DMS79 (cell line): ENCODE measurements at regions not wholly inside any gene's neighbourhood (a gene's known extent, or its start where the extent isn't known, plus 50 kb on each side); places are given as distances from the start of the nearest gene placed in this dataset.
"Not testable (repeated sequence)": the region's sequence is repeated elsewhere in the genome, so short reads cannot be mapped to it uniquely, and the experiment has no call there.

Experiments used
- DNase-seq: peaks from one replicate; lab custom pipeline; 2025; lab: John Stamatoyannopoulos, UW

DNA sequence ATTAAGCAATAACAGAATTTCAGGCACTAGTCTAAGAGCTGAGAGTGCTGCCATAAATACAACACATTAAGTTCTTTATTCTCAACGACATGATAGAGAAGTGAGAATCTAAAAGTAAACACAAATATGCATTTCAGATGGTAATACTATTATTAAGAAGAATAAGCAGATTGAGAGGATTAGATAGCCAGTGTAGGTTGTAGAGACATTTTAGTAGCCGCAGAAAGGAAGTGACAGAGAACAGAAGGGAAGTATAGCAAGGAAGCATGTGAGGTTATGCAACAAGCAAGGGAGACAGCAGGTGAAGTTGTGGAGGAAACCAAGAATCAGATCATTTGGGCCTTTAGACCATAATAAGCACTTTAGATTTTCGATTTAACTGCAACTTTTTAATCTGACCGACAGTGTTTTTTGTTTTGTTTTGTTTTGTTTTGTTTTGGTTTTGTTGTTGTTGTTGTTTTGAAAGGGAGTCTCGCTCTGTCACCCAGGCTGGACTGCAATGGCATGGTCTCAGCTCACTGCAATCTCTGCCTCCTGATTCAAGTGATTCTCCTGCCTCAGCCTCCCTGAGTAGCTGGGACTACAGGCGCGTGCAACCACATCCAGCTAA, 737.0 kb upstream of the ADGRB3 start:
- DNase-seq: no peak

DNA sequence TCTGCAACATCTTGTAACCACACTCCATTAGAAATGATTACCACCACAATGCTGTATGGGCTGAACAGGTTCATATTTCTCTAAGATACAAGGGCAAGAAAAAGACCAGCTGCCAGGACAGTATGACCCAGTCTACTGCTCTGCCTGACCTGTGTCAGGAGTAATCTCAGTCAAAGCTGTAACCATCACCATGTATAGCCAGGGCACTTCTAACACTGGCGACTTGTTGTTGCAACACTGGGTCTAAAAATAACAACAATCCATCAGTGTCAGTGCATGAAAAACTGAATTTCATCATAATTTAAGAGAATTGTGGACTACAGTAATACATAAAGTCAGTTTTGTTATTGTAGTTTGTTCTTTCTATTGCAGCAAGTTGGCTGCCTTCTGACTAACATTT, 738.6 kb upstream of the ADGRB3 start:
- no peak for DNase-seq

DNA sequence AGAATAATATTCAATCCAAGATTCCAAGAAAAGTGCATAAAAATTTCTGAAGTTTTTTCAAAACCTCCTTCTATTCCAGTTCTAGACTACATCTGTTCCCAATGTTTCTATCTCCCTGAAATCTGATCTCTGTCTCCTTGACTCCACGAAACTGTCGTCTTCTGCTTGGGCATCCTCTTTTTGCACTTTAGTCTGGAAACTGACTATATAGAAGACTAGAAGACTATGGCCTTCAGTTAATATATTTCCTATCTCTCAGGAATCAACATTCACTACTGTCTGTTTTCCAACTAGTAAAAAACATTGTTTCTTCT, 745.4 kb upstream of the ADGRB3 start:
- DNase-seq: no peak

DNA sequence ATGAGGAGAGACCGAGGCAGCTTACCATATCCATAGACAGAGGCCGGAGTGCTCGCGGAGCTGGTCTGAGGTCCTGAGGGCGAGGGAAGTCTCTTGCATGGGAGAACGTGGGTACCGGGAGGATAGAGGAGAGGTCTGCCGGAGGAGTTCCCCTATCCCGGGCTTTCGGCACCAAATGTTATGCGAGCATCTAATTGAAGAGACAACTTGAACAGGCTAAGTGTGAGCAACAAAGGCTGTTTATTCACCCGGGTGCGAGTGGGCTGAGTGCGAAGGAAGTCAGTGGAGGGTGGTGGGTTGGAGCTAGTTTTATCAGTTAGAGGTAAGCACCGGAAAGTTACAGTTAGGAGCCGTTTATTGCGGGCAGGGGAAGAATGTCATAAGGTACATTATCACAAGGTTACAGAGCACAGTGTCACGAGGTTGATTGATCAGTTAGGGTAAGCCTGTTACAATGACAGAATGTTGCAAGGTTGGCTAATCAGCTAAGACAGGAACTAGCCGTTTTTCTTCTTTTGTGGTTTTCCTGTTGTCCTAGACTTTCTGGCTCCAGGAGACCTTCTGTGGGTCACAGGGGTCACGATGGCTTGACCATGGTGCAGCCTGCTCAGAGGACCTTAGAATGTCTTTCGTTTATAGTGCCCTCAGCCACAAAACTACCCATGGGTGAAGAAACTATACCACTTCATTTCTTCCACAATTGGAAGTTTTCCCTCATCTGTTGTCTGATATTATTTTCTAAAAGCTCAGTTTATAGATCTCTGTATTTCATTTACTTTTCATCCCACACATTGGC, 746.0 kb upstream of the ADGRB3 start:
- no peak for DNase-seq

DNA sequence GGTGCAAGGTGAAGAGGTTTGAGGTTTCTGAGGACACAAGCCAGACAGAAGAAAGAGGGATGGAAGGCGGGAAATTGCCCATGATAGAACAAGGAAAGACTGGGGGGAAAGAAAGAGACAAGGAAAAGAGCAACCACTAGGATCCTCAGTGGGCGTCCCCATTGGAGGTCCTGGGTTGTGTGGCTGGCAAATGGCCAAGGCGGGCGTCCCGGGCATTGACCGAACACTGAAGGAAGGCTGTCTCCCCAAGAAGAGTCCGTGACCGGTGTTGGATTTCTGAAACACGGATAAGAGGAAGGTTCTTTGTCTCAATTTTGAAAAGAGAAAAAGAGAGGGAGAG, 746.6 kb upstream of the ADGRB3 start:
- no peak for DNase-seq

DNA sequence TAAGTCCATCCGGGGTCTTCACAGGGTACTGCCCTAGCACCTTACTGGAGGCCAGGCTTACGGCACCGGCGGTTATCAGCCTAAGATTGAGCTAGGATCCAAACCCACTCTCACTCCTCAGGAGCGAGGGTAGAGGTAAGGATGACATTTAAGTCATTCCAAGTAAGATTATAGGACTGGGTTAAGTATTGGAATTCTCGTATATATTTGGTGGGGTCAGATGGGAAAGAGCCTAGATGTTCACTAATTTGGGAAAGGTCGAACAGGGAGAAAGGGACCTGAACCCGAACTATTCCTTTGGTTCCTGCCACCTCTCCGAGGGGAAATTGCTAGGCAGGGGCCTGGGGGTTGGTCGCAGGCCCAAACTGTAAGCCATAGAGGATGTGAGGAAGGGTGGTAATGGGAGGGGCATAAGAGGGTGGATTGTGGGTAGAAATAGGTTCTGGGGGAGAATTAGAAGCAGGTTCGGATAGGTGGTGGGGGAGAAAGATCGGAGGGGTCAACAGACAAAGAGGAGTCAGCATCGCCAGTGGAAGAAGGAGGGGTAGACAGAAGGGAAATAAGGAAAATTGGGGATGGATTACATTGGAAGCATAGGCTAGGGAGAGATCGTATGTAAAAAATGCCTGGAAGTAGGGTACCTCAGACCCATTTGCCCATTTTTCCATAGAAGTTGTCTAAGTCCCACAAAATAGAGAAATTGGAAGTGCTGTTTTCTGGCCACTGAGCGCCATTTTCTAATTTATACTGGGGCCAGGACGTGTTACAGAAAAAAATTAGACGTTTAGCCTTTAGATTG, 747.1 kb upstream of the ADGRB3 start:
- DNase-seq: no peak

DNA sequence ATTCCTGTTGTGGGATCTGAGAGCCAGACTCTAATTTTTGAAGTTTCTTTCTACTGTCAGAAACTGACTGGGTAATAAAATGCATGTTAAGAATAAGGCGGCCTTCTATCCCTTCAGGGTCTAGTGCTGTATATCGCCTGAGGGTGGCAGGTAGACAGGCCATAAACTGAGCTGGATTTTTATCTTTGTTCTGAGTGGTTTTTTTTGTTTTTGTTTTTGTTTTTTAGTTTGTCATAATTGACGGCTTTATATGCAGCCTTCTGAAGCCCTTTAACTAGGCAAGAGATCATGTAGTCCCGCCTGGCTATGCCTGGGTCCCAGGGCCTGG, 747.7 kb upstream of the ADGRB3 start:
- DNase-seq: no peak

DNA sequence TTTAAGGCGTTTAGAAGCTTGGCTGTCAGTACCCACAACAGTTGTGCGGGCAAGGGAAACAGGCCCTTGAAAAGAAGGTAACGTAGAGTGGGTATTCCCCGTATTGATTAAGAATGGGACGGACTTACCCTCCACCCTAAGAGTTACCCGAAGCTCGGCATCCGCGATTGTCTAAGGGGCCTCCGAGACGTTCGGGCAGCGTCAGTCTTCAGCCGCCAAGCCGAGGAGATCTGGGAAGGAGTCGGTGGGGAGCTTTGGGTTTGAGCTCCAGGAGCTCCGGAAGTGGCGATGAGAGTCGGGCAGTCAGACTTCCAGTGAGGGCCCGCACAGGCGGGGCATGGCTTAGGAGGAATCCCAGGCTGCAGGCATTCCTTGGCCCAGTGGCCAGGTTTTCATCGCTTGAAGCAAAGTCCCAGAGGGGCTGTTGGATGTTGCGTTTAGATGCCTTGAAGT, 748.2 kb upstream of the ADGRB3 start:
- DNase-seq: no peak

DNA sequence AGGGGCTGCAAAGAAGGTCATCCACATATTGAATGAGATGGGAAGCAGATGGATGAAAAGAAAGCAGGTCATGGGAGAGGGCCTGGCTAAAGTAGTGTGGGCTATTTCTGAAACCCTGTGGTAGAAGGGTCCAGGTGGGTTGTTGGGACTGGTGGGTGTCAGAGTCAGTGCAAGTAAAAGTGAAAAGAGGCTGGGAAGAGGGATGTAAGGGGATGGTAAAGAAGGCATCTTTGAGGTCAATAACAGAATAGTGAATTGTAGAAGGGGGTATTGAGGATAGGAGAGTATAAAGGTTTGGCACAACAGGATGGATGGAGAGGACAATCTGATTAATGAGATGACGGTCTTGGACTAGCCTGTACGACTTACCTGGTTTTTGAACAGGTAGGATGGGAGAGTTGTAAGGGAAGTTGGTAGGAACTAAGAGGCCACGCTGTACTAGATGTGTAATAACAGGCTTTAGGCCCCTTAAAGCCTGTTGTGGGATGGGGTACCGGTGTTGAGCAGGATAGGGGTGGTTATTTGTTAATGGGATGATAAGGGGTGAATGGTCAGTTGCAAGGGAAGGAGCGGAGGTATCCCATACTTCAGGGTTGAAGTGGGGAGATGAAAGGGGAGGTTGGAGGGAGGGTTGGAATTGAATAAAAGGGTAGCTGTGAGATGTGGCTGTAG, 748.9 kb upstream of the ADGRB3 start:
- DNase-seq: no peak

DNA sequence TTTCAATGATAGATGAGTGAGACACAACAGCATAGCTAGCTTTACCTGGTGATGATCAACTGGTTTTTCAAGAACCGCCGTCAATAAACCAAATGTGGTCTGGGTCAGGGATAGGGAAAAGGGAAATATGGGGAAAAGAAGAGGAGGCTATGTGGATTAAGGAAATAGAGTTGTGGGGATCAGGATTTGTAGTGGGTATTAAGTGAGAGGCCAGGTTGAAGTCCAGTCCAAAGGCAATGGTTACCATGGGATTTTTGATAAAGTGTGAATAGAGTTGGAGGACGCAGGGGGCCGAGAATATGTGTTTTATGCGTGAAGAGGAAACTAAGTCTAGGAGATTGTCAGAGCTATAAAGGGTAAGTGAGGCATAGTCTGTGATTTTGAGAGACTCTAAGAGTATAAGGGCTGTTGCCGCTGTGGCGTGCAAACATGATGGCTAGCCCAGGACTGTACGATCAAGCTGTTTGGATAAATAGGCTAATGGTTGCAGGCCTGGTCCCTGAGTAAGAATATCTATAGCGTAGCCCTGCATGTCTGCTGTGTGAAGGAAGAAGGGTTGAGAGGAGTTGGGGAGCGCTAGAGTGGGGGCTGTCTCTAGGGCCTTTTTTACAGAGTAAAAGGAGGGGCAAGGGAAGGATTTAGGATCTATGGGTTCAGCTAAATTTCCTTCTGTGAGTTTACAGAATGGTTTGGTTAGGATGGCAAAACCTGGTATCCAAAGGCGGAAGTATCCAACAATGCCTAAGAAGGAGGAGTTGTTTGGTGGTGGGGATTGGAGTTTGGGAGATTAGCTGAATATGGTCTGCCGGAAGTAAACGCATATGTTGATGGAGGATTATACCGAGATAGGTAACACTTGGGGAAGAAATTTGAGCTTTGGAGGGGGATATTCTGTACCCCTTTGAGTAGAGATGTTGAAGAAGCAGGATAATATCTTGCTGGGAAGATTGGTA, 749.7 kb upstream of the ADGRB3 start:
- no peak for DNase-seq

DNA sequence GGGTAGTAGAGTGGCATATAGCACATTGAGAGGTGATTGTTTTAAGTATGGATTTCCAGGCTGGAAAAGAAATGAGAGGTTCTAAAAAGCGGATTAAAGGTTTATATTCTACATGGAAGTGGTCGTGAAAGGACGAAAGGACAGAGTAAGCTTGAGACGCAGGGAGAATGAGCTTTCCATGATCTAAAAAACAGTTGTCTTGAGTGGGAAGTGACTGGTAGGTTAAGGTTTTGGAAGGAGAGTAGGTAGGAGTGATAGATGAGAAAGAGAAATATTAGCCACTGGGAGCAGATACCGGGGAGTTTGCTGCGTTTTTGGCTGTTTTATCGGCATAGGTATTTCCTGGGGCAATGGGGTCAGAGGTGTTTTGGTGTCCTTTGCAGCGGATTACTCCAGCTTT, 750.6 kb upstream of the ADGRB3 start:
- no peak for DNase-seq

DNA sequence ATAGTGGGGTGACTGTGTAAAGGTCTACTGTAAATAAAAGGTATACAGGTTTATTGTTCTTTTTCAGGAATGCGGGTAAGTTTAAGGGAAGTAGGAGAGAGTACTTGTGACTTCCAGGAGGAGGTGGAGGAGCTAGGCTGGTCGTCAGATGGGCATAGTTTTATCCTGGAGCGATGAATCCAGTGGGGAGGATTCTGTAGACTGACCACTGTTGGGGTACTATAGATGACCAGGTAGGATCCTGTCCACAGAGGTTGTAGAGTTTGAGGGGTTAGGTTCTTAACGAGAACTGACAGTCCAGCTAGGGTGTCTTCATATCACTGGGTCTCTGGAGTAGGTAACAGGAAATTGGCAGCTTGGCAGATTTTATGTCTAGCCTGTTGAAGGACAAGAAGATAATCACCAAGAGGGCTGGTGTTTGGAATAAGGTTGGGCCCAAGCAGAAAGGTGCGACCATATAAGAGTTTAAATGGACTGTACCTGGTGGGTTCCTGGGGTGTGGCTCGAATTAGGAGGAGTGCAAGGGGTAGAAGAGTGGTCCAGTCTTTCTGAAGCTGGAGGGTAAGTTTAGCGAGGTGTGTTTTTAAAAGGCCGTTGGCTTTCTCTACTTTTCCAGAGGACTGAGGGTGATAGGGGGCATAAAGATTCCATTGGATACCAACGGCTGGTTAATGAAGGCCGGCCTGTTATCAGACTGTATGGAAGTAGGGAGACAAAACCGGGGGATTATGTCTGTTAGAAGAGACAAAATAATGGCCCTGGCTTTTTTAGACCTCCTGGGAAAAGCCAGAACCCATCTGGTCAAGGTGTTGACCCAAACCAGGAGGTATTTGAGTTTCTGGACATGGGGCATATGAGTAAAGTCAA, 751.3 kb upstream of the ADGRB3 start:
- no peak for DNase-seq

DNA sequence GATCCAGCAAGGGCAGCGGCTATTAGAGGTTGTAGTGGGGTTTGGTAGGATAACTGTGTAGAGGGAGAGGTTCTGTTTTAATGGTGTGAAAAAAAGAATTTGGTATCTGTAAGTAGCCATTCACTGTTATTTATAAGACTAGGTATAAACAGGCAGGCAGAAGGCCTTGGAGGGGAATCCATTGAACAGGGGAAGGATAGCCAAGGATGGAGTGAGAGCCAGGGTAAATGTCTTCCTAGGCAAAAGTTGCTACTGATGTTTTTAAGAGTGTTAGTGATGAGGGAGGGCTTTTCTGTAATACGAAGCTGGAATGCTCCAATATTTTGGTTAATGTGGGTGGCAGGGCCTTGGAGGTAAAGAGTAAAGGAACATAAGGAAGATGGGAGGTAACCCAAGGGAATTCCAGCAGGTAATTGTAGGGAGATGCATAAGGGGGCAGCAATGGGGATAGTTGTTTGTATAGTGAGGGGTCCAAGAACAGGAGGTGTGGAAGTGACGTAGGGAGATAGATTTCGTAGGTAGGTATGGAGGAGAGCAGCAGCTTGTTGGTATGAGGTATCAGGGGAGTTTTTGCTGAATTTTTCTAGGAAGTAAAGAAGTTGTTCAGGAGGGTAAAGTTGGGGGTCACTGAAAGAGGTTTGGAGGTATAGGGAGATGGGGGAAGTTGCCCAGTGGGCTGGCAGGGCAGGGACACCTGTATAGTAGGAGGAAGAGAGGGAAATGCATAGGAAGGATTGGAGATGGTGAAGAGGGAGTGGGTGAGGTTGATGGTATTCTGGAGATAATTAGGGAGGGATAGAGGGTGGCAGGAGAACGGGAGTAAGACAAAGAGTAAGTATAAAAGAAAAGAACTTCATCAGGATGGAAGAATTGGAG, 752.4 kb upstream of the ADGRB3 start:
- no peak for DNase-seq

DNA sequence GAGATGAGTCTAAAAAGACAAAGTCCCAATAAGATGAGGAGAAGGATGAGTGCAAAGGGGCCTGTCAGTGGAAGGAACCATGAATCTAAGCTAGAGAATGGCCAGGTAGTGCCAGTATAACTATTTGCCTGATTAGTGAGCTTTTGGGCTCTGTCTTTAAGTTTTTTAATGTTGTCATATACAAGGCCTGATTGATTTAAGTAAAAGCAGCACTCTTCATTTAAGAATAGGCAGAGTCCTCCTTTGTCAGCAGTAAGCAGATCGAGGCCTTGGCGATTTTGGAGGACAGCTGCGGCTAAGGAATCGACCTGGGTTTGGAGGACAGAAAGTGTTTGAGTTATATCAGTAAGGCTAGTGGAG, 753.4 kb upstream of the ADGRB3 start:
- no peak for DNase-seq

DNA sequence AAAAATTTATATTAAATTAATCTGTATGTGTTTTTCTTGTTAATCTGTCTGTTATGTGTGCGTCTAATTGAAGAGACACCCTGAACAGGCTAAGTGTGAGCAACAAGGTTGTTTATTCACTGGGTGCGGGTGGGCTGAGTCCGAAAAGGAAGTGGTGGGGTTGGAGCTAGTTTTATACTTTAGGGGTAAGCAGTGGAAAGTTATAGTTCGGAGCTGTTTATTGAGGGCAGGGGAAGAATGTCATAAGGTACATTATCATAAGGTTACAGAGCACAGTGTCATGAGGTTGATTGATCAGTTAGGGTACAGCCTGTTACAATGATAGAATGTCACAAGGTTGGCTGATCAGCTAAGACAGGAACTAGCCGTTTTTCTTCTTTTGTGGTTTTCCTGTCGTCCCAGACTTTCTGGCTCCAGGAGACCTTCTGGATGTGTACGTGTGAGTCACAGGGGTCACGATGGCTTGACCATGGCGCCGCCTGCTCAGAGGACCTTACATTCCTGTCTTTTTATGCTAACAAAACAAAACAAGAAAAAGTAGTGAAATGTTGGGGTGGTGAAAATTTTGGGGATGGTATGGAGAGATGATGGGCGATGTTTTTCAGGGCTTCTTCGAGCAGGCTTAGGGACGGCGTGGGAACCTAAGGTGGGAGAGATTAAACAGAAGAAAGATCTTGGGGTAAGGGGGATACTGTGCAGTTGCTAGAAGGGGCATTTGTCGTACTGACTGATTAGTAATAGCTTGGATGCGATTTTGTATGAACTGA, 754.0 kb upstream of the ADGRB3 start:
- DNase-seq: no peak

DNA sequence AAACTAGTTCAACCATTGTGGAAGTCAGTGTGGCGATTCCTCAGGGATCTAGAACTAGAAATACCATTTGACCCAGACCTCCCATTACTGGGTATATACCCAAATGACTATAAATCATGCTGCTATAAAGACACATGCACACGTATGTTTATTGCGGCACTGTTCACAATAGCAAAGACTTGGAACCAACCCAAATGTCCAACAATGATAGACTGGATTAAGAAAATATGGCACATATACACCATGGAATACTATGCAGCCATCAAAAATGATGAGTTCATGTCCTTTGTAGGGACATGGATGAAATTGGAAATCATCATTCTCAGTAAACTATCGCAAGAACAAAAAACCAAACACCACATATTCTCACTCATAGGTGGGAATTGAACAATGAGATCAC, 754.7 kb upstream of the ADGRB3 start:
- DNase-seq: not testable (repeated sequence)

DNA sequence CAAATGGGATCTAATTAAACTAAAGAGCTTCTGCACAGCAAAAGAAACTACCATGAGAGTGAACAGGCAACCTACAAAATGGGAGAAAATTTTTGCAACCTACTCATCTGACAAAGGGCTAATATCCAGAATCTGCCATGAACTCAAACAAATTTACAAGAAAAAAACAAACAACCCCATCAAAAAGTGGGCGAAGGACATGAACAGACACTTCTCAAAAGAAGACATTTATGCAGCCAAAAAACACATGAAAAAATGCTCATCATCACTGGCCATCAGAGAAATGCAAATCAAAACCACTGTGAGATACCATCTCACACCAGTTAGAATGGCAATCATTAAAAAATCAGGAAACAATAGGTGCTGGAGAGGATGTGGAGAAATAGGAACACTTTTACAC, 755.2 kb upstream of the ADGRB3 start:
- not testable (repeated sequence) for DNase-seq

DNA sequence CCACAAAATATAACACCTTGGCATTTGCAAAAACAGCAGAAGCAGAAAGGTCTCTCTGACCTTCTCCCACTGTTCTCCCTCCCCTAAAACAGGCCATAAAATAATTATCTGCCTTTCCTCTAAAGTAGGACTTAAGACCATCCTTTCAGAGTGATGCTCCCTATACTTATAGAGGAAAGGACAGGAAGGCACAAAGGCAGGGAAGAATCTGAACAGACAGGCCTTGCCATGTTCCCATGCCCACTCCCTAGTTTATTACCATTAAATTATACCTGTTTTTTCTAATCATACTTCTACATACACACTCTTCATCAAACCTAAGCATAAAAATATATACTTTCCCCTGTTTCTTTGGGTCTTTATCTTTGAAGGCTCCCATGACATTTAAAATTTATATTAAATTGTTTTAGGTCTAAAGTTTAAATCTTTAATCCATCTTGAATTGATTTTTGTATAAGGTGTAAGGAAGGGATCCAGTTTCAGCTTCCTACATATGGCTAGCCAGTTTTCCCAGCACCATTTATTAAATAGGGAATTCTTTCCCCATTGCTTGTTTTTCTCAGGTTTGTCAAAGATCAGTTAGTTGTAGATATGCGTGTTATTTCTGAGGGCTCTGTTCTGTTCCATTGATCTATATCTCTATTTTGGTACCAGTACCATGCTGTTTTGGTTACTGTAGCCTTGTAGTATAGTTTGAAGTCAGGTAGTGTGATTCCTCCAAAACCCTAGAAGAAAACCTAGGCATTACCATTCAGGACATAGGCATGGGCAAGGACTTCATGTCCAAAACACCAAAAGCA, 755.8 kb upstream of the ADGRB3 start:
- DNase-seq: not testable (repeated sequence)
